ENCODE measurements at regions not wholly inside any gene's neighbourhood (a gene's known extent, or its start where the extent isn't known, plus 50 kb on each side); places are given as distances from the start of the nearest gene placed in this dataset.

DNA sequence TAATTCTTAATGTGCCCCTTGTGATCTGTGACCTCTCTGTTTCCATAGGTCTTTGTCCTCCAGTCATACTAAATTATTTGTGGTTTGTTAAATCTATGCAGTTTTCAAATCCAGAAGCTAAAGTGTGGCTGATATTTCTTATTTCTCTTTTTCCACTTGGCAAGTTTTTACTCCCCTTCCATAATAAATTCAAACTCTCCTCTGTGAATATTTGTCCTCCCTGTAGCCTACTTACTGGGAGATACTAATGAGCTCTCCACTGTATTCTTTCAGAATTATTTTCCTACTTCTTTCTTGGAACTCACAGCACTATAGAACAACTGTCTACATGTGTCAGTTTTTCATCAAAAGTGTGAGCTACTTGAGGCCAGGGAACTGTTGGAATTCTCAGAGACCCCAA is 430.8 kb upstream of the PTBP2 start:
- no peak for DNase-seq (ENCODE audit: extremely low read depth, low read depth)
- TF ChIP-seq CTCF (IDR thresholded peaks at IDR 0.05; ENCODE audit: low read depth, low read length), result no peak

DNA sequence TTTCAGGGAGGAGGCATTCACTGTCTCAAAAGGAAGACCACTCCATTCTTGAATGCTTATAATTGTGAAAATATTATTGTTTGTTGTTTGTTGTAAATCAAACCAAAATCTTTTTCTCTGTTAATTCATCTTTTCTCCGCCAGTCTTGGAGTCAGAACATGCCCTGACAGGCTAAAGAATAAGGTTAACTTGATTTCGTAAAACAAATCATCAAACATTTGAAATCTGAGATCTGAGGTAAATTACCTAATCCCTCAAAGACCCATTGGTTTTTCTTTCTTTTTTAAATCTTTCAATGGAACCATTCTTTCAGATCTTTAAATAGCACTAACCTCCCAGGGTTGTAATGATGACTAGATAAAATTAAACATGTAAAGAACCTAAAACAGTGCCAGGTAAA is 430.1 kb upstream of the PTBP2 start:
- TF ChIP-seq CTCF (IDR thresholded peaks at IDR 0.05; ENCODE audit: low read depth, low read length), result no peak
- DNase-seq (ENCODE audit: extremely low read depth, low read depth), result no peak

DNA sequence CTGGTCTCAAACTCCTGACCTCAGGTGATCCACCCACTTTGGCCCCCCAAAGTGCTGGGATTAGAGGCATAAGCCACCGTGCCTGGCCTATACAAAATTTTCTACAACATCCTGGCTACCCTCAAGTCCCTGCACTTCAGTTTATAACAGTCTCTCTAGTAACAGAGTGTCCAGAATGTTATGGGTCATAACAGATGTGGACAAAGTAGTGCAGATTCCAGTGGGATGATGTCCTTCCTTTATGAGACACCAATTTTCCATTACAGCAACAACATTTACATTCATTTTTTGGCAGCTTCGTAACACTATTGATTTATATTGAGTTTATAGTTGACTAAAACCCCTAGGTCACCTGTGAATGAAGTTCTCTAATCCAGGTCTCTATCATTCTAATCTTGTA is 429.4 kb upstream of the PTBP2 start:
- DNase-seq (ENCODE audit: extremely low read depth, low read depth), result no peak
- TF ChIP-seq CTCF (IDR thresholded peaks at IDR 0.05; ENCODE audit: low read depth, low read length), result no peak

DNA sequence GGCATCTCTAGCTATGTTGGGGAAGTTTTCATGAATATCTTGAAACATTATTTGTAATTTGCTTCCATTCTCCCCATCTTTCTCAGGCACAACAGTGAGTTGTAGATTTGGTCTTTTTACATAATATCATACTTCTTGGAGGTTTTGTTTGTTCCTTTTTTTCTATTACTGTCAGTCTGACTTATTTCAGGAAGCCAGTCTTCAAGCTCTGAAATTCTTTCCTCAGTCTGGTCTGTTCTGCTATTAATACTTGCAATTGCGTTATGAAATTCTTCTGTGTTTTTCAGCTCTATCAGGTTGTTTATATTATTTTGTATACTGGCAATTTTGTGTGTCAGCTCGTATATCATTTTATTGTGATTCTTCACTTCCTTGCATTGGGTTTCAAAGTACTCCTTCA is 424.6 kb upstream of the PTBP2 start:
- DNase-seq (ENCODE audit: extremely low read depth, low read depth), result no peak
- TF ChIP-seq CTCF (IDR thresholded peaks at IDR 0.05; ENCODE audit: low read depth, low read length), result no peak

DNA sequence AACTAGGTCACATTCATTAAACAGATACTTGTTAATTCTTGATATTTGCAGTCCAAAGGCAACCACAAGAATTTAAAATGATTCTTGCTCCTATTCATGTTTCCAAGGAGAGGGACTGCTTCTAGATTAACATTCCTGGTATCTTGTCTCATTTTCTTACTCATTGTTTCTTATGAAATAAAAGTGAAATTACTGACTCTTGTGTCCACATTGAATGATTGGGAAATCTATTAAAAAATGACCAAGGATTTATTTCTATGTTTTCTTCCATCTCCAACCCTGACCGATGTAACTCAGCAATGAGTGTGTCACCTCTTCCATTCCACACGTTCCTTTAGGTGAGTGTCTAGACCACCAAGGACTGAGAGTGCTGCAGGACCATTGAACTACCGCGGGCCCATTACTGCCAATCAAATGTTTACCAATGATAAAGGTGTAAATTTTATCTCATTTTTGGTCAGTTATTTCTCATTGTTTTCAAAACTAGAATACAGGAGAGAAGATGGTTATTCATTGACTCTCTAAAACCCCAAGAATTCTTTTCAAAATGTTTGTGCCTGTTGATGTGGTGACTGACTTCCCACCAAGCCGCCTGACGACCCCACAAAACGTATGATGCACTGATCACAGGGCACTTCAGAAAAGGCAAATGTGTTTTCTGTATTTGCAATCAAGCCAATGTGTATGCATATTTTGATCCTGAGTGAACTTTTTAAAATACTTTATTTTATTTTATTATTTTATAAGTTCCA is 414.6 kb upstream of the PTBP2 start:
- no peak for DNase-seq (ENCODE audit: extremely low read depth, low read depth)
- TF ChIP-seq CTCF (IDR thresholded peaks at IDR 0.05; ENCODE audit: low read depth, low read length), result no peak

GRCh38 chr1:96308314-96308713 is 413.3 kb upstream of the PTBP2 start:
- DNase-seq (ENCODE audit: extremely low read depth, low read depth), result no peak
- TF ChIP-seq CTCF (IDR thresholded peaks at IDR 0.05; ENCODE audit: low read depth, low read length), result no peak

DNA sequence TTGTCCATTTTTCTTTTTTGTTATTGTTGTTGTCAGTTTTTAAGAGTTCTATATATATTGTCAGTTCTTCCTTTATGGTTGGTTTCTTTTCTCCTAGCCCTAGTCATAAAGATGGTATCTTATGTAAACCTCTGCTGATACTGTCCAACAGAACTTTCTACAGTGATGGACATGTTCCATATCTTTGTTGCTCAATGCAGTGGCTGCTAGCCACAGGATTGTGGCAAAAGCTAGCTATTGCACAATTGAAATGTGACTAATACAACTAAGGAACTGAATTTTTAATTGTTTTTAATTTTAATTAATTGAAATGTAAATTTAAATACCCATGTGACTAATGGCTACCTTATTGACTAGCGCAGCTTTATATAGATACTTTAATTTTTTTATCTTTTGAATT is 411.8 kb upstream of the PTBP2 start:
- no peak for DNase-seq (ENCODE audit: extremely low read depth, low read depth)
- TF ChIP-seq CTCF (IDR thresholded peaks at IDR 0.05; ENCODE audit: low read depth, low read length), result no peak

Data from AG09319 (cell line).